22Rv1 (cell line): ENCODE measurements at regions not wholly inside any gene's neighbourhood (a gene's known extent, or its start where the extent isn't known, plus 50 kb on each side); places are given as distances from the start of the nearest gene placed in this dataset.

Experiments used
- ZFX ChIP-seq: fragments of 450-650 bp; IDR thresholded peaks from 2 replicates; pipeline ENCODE4 v1.6.1; 2017; ENCODE audit warnings: antibody characterized with exemption, borderline replicate concordance
- TF ChIP-seq, protein P1 (sequence below): fragments of 450-650 bp; IDR thresholded peaks from 2 replicates; pipeline ENCODE4 v1.5.1; 2017; ENCODE audit warnings: mild to moderate bottlenecking

DNA sequence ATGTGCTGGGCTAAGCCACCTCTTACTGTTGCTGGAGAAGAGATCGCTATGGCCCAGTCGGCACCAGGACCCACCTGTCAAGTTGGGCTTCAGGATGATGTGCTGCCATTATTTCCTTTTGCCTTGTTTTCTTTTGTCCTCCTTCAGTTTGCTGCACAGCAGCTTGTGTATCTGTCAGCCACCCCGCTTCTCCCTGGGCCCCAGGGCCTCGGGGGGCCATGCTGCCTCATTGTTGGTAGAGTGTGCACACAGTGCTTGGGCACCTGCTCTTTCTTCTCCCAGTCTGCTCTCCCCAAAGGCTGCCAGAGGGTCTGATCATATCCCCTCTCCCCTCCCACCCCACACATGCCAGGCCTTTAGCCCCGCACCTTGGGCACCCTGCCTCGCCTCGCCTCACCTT lies 185.5 kb upstream of the ATP10A start:
- TF ChIP-seq, protein P1, sequence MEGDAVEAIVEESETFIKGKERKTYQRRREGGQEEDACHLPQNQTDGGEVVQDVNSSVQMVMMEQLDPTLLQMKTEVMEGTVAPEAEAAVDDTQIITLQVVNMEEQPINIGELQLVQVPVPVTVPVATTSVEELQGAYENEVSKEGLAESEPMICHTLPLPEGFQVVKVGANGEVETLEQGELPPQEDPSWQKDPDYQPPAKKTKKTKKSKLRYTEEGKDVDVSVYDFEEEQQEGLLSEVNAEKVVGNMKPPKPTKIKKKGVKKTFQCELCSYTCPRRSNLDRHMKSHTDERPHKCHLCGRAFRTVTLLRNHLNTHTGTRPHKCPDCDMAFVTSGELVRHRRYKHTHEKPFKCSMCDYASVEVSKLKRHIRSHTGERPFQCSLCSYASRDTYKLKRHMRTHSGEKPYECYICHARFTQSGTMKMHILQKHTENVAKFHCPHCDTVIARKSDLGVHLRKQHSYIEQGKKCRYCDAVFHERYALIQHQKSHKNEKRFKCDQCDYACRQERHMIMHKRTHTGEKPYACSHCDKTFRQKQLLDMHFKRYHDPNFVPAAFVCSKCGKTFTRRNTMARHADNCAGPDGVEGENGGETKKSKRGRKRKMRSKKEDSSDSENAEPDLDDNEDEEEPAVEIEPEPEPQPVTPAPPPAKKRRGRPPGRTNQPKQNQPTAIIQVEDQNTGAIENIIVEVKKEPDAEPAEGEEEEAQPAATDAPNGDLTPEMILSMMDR: no peak
- no peak for TF ChIP-seq ZFX
